K562 (cell line): ENCODE measurements at regions not wholly inside any gene's neighbourhood (a gene's known extent, or its start where the extent isn't known, plus 50 kb on each side); places are given as distances from the start of the nearest gene placed in this dataset.

Source experiments
- TF ChIP-seq, protein P1 (sequence below), 3 experiments: fragments of 200-800 bp in 1 of 3; fragments of 250-450 bp in 1 of 3; fragments of 450-650 bp in 1 of 3; sonication (Bioruptor Pico) in 1 of 3; sonication (Bioruptor generic) in 1 of 3; formaldehyde crosslinking in 1 of 3; IDR thresholded peaks; 2 replicates each; pipeline versions ENCODE4 v1.6.1 to v1.8.0; 2016 to 2022; ENCODE audit warnings: mild to moderate bottlenecking in 2 of 3, missing genetic modification characterization in 2 of 3, missing compliant biosample characterization in 1 of 3, moderate library complexity in 1 of 3
- TF ChIP-seq, protein P2 (sequence below), 3 experiments: IDR thresholded peaks in 2 of 3; conservative IDR thresholded peaks in 1 of 3; 2 replicates each; pipeline ENCODE4 v1.5.1; 2011 to 2012; ENCODE audit warnings: low read length in 3 of 3, mild to moderate bottlenecking in 3 of 3, control low read depth in 2 of 3, improper control_type of control experiment in 1 of 3, inconsistent platforms in 1 of 3, low read depth in 1 of 3, mixed read lengths in 1 of 3, moderate library complexity in 1 of 3; ENCODE audit not compliant: insufficient read depth in 2 of 3

DNA sequence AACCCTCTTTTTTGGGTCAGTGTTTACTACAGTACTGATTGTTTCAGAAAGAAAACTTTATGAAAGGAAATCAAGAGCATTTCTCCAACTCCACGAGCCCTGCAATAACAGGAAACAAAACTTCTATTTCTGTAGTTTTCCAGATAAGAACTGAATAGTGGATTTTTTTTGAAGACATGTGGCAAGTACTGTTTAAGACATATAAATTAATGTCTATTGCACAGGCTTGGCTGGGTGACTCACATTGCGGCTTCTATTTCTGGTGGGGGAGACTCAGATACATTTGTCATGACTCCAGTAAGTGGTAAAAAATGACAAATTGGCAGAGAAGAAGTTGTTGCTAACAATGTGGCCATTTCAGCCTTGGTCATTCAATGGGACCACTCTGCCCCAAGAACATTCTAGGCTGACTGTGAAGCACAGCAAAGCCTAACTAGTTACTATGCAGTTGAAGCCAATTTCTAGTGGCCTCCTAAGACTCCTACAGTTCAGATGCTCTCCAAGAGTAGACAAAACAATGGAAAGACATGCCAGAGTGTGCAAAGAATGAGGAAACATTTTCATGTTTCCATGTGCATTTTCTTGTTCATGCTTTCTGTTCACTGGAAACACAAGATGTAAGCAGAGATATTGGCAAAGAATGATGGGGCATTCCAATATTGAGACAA, 200.9 kb downstream of the EDN1 start:
- TF ChIP-seq, protein P1, sequence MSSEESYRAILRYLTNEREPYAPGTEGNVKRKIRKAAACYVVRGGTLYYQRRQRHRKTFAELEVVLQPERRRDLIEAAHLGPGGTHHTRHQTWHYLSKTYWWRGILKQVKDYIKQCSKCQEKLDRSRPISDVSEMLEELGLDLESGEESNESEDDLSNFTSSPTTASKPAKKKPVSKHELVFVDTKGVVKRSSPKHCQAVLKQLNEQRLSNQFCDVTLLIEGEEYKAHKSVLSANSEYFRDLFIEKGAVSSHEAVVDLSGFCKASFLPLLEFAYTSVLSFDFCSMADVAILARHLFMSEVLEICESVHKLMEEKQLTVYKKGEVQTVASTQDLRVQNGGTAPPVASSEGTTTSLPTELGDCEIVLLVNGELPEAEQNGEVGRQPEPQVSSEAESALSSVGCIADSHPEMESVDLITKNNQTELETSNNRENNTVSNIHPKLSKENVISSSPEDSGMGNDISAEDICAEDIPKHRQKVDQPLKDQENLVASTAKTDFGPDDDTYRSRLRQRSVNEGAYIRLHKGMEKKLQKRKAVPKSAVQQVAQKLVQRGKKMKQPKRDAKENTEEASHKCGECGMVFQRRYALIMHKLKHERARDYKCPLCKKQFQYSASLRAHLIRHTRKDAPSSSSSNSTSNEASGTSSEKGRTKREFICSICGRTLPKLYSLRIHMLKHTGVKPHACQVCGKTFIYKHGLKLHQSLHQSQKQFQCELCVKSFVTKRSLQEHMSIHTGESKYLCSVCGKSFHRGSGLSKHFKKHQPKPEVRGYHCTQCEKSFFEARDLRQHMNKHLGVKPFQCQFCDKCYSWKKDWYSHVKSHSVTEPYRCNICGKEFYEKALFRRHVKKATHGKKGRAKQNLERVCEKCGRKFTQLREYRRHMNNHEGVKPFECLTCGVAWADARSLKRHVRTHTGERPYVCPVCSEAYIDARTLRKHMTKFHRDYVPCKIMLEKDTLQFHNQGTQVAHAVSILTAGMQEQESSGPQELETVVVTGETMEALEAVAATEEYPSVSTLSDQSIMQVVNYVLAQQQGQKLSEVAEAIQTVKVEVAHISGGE (CRISPR knock-in tag; IDR thresholded peaks at IDR 0.05), result no peak
- TF ChIP-seq, protein P2, sequence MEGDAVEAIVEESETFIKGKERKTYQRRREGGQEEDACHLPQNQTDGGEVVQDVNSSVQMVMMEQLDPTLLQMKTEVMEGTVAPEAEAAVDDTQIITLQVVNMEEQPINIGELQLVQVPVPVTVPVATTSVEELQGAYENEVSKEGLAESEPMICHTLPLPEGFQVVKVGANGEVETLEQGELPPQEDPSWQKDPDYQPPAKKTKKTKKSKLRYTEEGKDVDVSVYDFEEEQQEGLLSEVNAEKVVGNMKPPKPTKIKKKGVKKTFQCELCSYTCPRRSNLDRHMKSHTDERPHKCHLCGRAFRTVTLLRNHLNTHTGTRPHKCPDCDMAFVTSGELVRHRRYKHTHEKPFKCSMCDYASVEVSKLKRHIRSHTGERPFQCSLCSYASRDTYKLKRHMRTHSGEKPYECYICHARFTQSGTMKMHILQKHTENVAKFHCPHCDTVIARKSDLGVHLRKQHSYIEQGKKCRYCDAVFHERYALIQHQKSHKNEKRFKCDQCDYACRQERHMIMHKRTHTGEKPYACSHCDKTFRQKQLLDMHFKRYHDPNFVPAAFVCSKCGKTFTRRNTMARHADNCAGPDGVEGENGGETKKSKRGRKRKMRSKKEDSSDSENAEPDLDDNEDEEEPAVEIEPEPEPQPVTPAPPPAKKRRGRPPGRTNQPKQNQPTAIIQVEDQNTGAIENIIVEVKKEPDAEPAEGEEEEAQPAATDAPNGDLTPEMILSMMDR (IDR thresholded peaks at IDR 0.05 in 2 of 3, conservative IDR thresholded peaks at IDR 0.05 in 1 of 3; ENCODE audit: insufficient read depth in 2 of 3, low read depth in 1 of 3, low read length in 3 of 3), result no peak
